SK-N-MC (cell line): ENCODE measurements at regions not wholly inside any gene's neighbourhood (a gene's known extent, or its start where the extent isn't known, plus 50 kb on each side); places are given as distances from the start of the nearest gene placed in this dataset.

Source experiments
- EZH2 ChIP-seq: fragments of 200-600 bp; sonication (generic); IDR thresholded peaks from one replicate; pipeline ENCODE4 v1.6.1; 2017; ENCODE audit warnings: antibody characterized with exemption
- FOXP2 ChIP-seq: optimal IDR thresholded peaks from 2 replicates; pipeline ENCODE3; 2011; ENCODE audit warnings: mild to moderate bottlenecking, moderate library complexity; ENCODE audit not compliant: insufficient read depth; ENCODE audit errors: extremely low read length, control extremely low read depth
- POLR2AphosphoS5 ChIP-seq: IDR thresholded peaks from 2 replicates; pipeline ENCODE4 v1.6.1; 2012; ENCODE audit warnings: mild to moderate bottlenecking, low read depth, low read length, borderline replicate concordance

DNA sequence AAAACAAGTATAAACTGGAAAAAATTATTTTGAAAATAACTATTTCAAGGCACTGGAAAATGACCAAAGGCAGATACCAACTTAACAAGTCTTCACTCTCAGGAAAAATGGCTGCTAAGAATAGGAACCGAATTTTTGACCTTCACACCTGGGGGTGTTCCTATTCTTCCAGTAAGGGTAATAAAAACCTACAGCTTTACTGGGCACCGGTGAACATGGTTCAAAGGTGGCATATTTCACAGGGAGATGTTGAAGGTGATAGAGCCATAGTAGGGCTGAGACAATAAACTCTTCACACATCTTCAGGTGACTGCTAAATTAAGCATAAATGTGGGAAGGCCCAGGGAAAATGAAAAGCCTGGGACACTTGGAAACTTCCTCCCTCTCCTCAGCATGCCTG lies 65.4 kb upstream of the IFFO2 start:
- TF ChIP-seq EZH2: no peak
- TF ChIP-seq POLR2AphosphoS5: no peak
- no peak for TF ChIP-seq FOXP2
